Astrocyte (in vitro differentiated cells and primary cell): ENCODE measurements at regions not wholly inside any gene's neighbourhood (a gene's known extent, or its start where the extent isn't known, plus 50 kb on each side); places are given as distances from the start of the nearest gene placed in this dataset.

Experiments used
- DNase-seq: peaks from one replicate; pipeline ENCODE4 v3.0.0-alpha.2; 2010; ENCODE audit warnings: low read depth
- FAIRE-seq: peaks from 2 replicates; lab custom pipeline; 2011; peaks lifted over from hg19 to GRCh38; lab: Jason Lieb, UNC
- H2AFZ ChIP-seq: 2 replicates; pipeline ENCODE4 v1.6.0; 2012; ENCODE audit warnings: low read depth, low read length, inconsistent platforms
- H3K27ac ChIP-seq: 2 replicates; pipeline ENCODE4 v1.5.1; 2011; ENCODE audit warnings: low read depth, low read length, inconsistent platforms
- H3K27me3 ChIP-seq: 2 replicates; pipeline ENCODE4 v1.6.0; 2011; ENCODE audit warnings: low read length, inconsistent platforms; ENCODE audit not compliant: insufficient read depth
- H3K36me3 ChIP-seq: 2 replicates; pipeline ENCODE4 v1.5.1; 2011; ENCODE audit warnings: low read length, inconsistent platforms; ENCODE audit not compliant: insufficient read depth
- H3K4me1 ChIP-seq: 2 replicates; pipeline ENCODE4 v1.5.1; 2011; ENCODE audit warnings: low read length, inconsistent platforms; ENCODE audit not compliant: insufficient read depth
- H3K4me2 ChIP-seq: 2 replicates; pipeline ENCODE4 v1.6.0; 2012; ENCODE audit warnings: low read length, inconsistent platforms
- H3K4me3 ChIP-seq: 2 replicates; pipeline ENCODE4 v1.5.1; 2011; ENCODE audit warnings: low read depth, mild to moderate bottlenecking, low read length, inconsistent platforms; ENCODE audit not compliant: insufficient read depth
- H3K79me2 ChIP-seq: 2 replicates; pipeline ENCODE4 v1.6.0; 2012; ENCODE audit warnings: mild to moderate bottlenecking, low read length, inconsistent platforms; ENCODE audit not compliant: insufficient read depth
- H3K9ac ChIP-seq: 2 replicates; pipeline ENCODE4 v1.6.0; 2012; ENCODE audit warnings: mild to moderate bottlenecking, low read length, inconsistent platforms
- H3K9me3 ChIP-seq: 2 replicates; pipeline ENCODE4 v1.5.1; 2012; ENCODE audit warnings: low read depth, mild to moderate bottlenecking, low read length, inconsistent platforms; ENCODE audit not compliant: insufficient read depth
- H4K20me1 ChIP-seq: 2 replicates; pipeline ENCODE4 v1.6.0; 2012; ENCODE audit warnings: low read length, inconsistent platforms; ENCODE audit not compliant: insufficient read depth
- H3K27ac Mint-ChIP-seq: one replicate; pipeline ENCODE4 v1.8.0; 2021; ENCODE audit warnings: mild to moderate bottlenecking, mixed read lengths; ENCODE audit not compliant: unreplicated experiment
- H3K27me3 Mint-ChIP-seq: one replicate; pipeline ENCODE4 v1.8.0; 2021; ENCODE audit warnings: low read depth, mixed read lengths; ENCODE audit not compliant: unreplicated experiment
- H3K36me3 Mint-ChIP-seq: one replicate; pipeline ENCODE4 v1.8.0; 2021; ENCODE audit warnings: low read depth, mixed read lengths; ENCODE audit not compliant: unreplicated experiment
- H3K4me1 Mint-ChIP-seq: one replicate; pipeline ENCODE4 v1.8.0; 2021; ENCODE audit warnings: low read depth, mixed read lengths; ENCODE audit not compliant: unreplicated experiment
- H3K4me3 Mint-ChIP-seq: one replicate; pipeline ENCODE4 v1.8.0; 2021; ENCODE audit warnings: mild to moderate bottlenecking, moderate library complexity, mixed read lengths; ENCODE audit not compliant: unreplicated experiment
- H3K9me3 Mint-ChIP-seq: one replicate; pipeline ENCODE4 v1.8.0; 2021; ENCODE audit warnings: mild to moderate bottlenecking, mixed read lengths; ENCODE audit not compliant: unreplicated experiment
- CTCF ChIP-seq: IDR thresholded peaks from 2 replicates; pipeline ENCODE4 v1.5.1; 2011; ENCODE audit warnings: low read depth, mild to moderate bottlenecking, inconsistent platforms, low read length, moderate library complexity; ENCODE audit not compliant: insufficient read depth
- EZH2 ChIP-seq: IDR thresholded peaks from 2 replicates; pipeline ENCODE4 v1.6.1; 2012; ENCODE audit warnings: mild to moderate bottlenecking, low read length, inconsistent platforms; ENCODE audit not compliant: insufficient read depth

GRCh38 chr1:198047913-198048312, 108.9 kb upstream of the NEK7 start:
- H3K27me3 Mint-ChIP-seq: no peaks in the 10 kb centered on the region
- no peak for FAIRE-seq
- Histone ChIP-seq H3K36me3 (no peaks in the 10 kb centered on the region), H4K20me1 (no peaks in the 10 kb centered on the region), H3K4me1 (no peaks in the 10 kb centered on the region), H3K27me3 (no peaks in the 10 kb centered on the region), H3K4me2 (no peak overlapping the region), H3K4me3 (no peak overlapping the region), H2AFZ (no peak overlapping the region), H3K9ac (no peak overlapping the region), H3K27ac (no peak overlapping the region), H3K9me3 (no peaks in the 10 kb centered on the region), H3K79me2 (no peaks in the 10 kb centered on the region)
- no peak for TF ChIP-seq CTCF
- TF ChIP-seq EZH2: no peak
- H3K4me3 Mint-ChIP-seq: no peak overlapping the region
- H3K36me3 Mint-ChIP-seq: no peaks in the 10 kb centered on the region
- no peak for DNase-seq
- no peaks in the 10 kb centered on the region for H3K9me3 Mint-ChIP-seq
- no peak overlapping the region for H3K27ac Mint-ChIP-seq
- no peaks in the 10 kb centered on the region for H3K4me1 Mint-ChIP-seq

- Histone ChIP-seq H2AFZ (no peak overlapping the region), H3K4me3 (no peak overlapping the region), H3K4me2 (no peak overlapping the region), H3K27me3 (no peaks in the 10 kb centered on the region), H3K79me2 (no peaks in the 10 kb centered on the region), H3K9me3 (no peaks in the 10 kb centered on the region), H3K4me1 (no peaks in the 10 kb centered on the region), H4K20me1 (no peaks in the 10 kb centered on the region), H3K36me3 (no peaks in the 10 kb centered on the region), H3K9ac (no peak overlapping the region), H3K27ac (no peak overlapping the region)
- Mint-ChIP-seq H3K4me1 (no peaks in the 10 kb centered on the region), H3K27me3 (no peaks in the 10 kb centered on the region), H3K27ac (no peak overlapping the region), H3K36me3 (no peaks in the 10 kb centered on the region), H3K9me3 (no peaks in the 10 kb centered on the region), H3K4me3 (no peak overlapping the region)
- no peak for TF ChIP-seq EZH2
- TF ChIP-seq CTCF: no peak
- FAIRE-seq (no peak), DNase-seq (no peak)
Observed at GRCh38 chr1:198054510-198054909, 102.3 kb upstream of the NEK7 start.

- H3K27ac Mint-ChIP-seq: no peak overlapping the region
- Histone ChIP-seq H3K9ac (no peak overlapping the region), H3K4me1 (no peaks in the 10 kb centered on the region), H3K27me3 (no peaks in the 10 kb centered on the region), H3K9me3 (no peaks in the 10 kb centered on the region), H3K4me3 (no peak overlapping the region), H3K4me2 (no peak overlapping the region), H2AFZ (no peak overlapping the region), H4K20me1 (no peaks in the 10 kb centered on the region), H3K27ac (no peak overlapping the region), H3K79me2 (no peaks in the 10 kb centered on the region), H3K36me3 (no peaks in the 10 kb centered on the region)
- H3K36me3 Mint-ChIP-seq: no peaks in the 10 kb centered on the region
- DNase-seq (no peak), FAIRE-seq (no peak)
- no peak overlapping the region for H3K4me3 Mint-ChIP-seq
- no peaks in the 10 kb centered on the region for H3K9me3 Mint-ChIP-seq
- H3K4me1 Mint-ChIP-seq: no peaks in the 10 kb centered on the region
- no peaks in the 10 kb centered on the region for H3K27me3 Mint-ChIP-seq
- TF ChIP-seq CTCF (no peak), EZH2 (no peak)
Observed at GRCh38 chr1:198056255-198056654, 100.5 kb upstream of the NEK7 start.
